GM21717 (cell line): ENCODE measurements at regions not wholly inside any gene's neighbourhood (a gene's known extent, or its start where the extent isn't known, plus 50 kb on each side); places are given as distances from the start of the nearest gene placed in this dataset.

Source experiments
- ATAC-seq: cut with Tn5 transposase; IDR thresholded peaks from one replicate; pipeline ENCODE4 v1.9.1; 2021; ENCODE audit warnings: mild to moderate bottlenecking, moderate library complexity; ENCODE audit not compliant: unreplicated experiment

GRCh38 chr13:61765940-61766666 is 350.5 kb upstream of the PCDH20 start:
- no peak for ATAC-seq

- ATAC-seq, result no peak
Measured at GRCh38 chr13:61765181-61765742, 349.6 kb upstream of the PCDH20 start.

- no peak for ATAC-seq
Measured at GRCh38 chr13:61761690-61762089, 346.0 kb upstream of the PCDH20 start.

GRCh38 chr13:61760102-61760501 is 344.5 kb upstream of the PCDH20 start:
- ATAC-seq, result no peak

GRCh38 chr13:61756031-61756430 is 340.4 kb upstream of the PCDH20 start:
- ATAC-seq, result no peak

- ATAC-seq, result no peak
Measured at GRCh38 chr13:61751039-61751438, 335.4 kb upstream of the PCDH20 start.

GRCh38 chr13:61738236-61738750 is 322.6 kb upstream of the PCDH20 start:
- ATAC-seq, result no peak

DNA sequence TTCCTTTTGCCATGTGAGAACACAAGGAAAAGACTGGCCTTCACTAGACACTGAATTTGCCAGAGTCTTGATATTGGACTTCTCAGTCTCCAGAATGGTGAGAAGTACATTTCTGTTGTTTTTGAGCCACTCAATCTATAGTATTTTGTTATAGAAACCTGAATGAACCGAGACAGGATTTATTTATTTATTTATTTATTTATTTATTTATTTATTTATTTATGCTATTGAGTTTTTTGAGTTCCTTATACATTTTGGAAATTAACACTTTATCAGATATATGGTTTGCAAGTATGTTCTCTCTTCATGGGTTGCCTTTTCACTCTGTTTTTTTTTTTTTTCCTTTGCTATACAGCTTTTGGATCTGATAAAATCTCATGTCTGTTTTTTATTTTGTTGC is 319.0 kb upstream of the PCDH20 start:
- no peak for ATAC-seq

DNA sequence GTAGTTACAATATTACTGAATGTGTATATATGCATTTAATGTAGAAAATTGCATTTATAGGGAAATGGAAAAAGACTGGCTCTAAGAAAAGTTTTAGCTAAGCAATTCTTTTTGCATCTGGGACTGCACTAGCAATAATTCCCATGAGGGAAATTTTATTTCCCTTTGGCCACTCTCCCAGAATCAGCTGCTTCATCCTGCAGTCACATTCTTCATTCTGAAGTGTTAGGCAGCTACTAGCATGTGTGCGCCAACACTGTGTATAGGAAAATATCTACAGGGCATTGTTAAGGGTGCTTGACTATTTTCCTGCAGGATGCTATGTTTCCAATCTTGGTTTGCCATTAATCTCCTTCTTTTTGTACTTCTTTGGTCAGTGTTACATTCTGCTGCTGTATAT is 312.8 kb upstream of the PCDH20 start:
- ATAC-seq, result no peak

- ATAC-seq, result no peak
Measured at GRCh38 chr13:61727767-61728166, 312.1 kb upstream of the PCDH20 start.

DNA sequence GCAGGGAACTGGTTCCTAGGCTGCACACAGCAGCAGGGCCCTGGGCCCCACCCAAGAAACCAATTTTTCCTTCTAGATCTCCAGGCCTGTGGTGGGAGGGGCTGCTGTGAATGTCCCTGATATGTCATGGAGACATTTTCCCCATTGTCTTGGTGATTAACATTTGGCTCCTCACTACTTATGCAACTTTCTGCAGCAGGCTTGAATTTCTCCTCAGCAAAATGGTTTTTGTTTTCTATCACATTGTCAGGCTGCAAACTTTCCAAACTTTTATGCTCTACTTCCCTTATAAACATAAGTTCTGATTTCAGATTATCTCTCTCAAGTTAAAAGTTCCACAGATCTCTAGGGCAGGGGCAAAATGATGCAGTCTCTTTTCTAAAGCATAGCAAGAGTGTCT is 310.2 kb upstream of the PCDH20 start:
- ATAC-seq, result no peak

GRCh38 chr13:61722119-61722518 is 306.5 kb upstream of the PCDH20 start:
- no peak for ATAC-seq

- no peak for ATAC-seq
Measured at GRCh38 chr13:61712621-61713020, 297.0 kb upstream of the PCDH20 start.

DNA sequence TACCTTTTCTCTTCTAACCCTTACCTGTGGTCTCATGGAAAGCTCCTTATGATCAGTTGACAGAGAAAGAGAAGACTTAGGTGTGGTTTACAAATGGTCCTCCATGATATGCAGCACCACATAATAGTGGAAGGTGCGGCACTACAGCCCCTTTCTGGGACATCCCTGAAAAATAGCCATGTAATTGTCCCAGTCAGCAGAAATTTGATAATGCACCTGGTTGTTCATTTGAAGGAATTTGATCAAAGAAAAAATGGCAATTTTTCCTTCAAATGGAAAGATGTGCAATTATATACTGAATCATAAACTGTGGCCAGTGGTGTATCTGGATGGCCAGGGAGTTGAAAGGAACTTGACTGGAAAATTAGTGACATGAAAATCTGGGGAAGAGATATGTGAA is 293.6 kb upstream of the PCDH20 start:
- ATAC-seq, result no peak

DNA sequence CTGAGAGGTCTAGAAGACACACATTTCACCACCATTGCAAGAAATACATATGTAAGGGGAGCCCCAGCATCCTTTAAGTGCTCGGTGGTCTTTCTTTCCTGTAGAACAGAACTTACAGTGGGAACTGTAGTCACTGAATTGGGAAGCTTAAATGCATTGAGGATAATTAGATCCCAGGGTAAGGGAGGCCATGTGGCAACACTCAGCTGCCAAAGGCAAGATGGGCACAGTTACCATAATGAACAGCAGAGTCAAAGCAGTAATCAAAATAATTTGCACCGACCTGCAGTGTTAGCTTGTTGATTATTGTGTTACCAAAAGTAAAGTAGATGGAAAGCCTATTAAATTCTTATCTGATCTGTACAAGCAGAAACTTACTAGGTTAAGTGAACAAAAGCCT is 291.2 kb upstream of the PCDH20 start:
- ATAC-seq, result no peak

DNA sequence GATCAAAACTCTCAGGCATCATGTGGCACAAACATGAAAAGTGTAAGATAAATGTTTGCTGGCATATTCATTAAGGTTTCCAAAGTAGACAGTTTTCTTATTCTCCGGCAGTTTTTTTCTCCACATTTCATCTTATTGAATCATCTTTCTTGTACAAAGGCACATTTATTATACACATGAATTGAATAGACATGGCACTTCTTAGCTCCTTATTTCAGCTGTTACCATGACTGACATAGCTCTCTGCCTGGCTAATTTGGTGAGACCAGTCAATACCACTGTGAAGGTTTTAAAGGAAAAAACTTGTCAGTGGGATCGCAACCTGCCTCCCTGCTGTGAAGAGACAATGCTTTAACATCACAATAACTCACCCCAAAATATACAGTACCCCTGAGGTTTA is 285.0 kb upstream of the PCDH20 start:
- no peak for ATAC-seq

GRCh38 chr13:61700181-61700580 is 284.5 kb upstream of the PCDH20 start:
- no peak for ATAC-seq

- ATAC-seq, result no peak
Measured at GRCh38 chr13:61696676-61697075, 281.0 kb upstream of the PCDH20 start.

DNA sequence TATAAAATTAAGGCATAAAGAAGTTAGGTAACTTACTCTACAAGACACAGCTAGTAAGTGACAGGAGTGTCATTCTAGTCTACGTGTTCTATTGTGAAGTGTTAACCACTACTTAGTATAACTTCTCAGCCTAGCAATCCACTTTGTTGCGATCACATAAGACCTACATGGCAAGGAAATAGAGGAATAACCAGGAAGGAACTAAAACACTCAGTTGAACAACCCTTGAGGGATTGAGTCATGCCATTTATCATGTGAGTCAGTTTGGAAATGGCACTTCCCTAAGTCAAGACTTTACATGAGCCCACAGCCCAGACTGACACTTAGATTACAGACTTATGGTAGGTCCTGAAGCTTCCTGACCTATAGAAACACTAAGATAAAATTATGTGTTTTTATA is 279.5 kb upstream of the PCDH20 start:
- ATAC-seq, result no peak

DNA sequence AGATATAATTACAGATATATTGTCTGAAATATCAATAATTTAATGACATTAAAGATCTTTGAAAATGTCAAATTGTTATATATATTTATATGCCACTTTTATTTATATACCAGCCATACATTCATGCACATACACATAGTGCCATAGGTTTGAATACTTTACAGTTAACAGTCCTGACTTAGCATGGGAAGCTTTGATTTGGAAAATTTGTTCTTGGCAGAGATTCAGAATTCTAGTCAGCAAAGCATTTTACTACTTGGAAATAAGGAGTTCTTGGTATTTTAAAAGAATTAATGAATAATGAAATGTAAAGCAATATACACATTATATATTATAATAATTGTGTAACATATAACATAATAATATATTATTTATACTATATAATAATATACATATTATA is 277.0 kb upstream of the PCDH20 start:
- no peak for ATAC-seq

GRCh38 chr13:61685682-61686012 is 270.0 kb upstream of the PCDH20 start:
- ATAC-seq, result no peak

DNA sequence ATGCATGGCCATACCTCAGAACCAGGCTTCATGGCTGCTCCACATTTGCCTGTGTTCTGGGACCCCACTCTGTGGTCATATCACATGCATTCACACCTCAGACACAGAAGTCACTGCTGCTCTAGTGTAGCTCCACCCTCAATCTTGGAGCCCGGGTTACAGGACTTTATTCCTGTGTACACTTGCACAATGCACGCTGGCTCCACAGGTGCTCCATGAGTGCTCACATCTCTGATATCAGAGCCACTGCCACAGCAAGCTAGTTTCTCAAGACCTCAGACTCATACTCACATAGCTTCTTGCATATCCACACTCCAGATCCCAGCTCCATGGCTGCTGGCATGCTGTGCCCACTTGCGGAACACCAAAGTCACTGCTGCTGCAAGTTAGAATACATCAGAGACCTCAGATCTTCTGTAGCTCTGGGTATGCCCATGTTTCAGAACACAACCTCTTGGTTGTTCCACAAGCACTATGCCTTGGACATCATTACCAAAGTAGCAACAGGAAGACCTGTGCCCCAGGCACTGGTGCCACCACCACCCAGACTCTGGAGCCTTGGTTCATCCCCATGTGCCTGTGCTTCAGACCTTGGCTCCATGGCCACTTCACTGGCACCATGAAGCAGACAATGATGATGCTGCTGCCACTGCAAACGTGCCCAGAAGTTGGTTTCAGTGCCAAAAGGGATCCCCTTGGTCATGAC is 269.5 kb upstream of the PCDH20 start:
- ATAC-seq, result no peak
